GM18867 (cell line): ENCODE measurements at regions not wholly inside any gene's neighbourhood (a gene's known extent, or its start where the extent isn't known, plus 50 kb on each side); places are given as distances from the start of the nearest gene placed in this dataset.
A peak's percentile ranks its signal among the peaks of the same experiment; 100 is the strongest.
"Not testable (repeated sequence)": the region's sequence is repeated elsewhere in the genome, so short reads cannot be mapped to it uniquely, and the experiment has no call there.

Experiments
- ATAC-seq: cut with Tn5 transposase; IDR thresholded peaks from one replicate; pipeline ENCODE4 v1.9.1; 2021; ENCODE audit warnings: mild to moderate bottlenecking, moderate library complexity; ENCODE audit not compliant: unreplicated experiment

DNA sequence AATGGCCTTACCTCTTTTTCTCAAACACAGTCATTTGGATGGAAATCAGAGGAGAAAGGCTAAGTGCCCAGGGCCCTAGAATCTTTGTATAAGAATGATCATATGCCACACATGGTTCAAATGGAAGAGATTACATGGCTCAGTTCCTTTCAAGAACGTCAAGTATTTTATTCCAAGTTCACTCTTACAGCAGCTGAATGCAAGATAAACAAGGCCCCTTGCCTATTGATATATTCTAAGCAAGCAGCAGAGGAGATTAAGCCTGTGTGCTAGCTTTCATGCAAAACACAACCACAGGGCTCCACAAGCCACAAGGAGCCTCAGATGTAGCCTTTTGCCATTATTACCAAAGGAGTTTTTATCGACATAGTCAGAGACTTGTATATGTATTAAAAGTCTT is 55.3 kb upstream of the SLCO6A1 start:
- ATAC-seq: no peak

DNA sequence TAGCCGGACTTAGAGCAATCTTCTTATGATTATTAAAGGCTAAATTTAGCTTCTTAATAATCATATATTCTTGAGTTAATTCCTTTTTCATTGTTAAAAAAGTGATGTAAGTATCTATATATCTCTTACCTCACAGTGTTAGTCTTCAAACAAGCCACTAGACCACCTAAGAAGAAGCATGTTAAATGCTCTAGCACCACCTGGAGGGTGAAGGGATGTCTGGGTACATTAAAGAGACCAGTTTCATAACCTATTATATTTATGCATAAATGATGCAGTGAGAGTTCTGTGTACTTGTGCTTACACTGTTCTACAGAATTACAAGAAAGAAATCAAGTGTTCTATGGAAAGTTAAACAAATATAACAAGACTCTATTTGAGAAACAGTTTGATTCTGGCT is 55.9 kb upstream of the SLCO6A1 start:
- ATAC-seq: no peak

- peak; percentile 77 for ATAC-seq
These were observed 63.3 kb upstream of the SLCO6A1 start for GRCh38 chr5:102561894-102562760.

GRCh38 chr5:102570747-102571146 is 71.9 kb upstream of the SLCO6A1 start:
- no peak for ATAC-seq

GRCh38 chr5:102578362-102578761 is 79.6 kb upstream of the SLCO6A1 start:
- ATAC-seq: no peak

DNA sequence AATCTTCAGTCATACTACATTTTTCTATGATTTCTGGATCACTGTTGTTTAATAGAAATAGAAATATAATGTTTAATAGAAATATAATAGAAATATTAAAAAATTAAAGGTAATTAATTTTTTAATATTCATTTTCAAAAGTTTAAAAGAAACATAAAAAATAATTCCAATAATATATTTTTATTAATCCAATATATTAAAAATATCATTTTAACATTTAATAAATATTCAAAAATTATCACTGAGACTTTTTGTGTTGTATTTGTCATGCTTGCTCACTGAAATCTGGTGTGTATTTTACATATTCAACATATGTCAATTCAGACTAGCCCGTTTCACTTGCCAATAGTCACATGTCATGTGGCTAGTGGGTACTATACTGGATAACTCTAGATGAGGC is 80.6 kb upstream of the SLCO6A1 start:
- ATAC-seq: no peak

- no peak for ATAC-seq
These were observed 82.2 kb upstream of the SLCO6A1 start for GRCh38 chr5:102581011-102581410.

DNA sequence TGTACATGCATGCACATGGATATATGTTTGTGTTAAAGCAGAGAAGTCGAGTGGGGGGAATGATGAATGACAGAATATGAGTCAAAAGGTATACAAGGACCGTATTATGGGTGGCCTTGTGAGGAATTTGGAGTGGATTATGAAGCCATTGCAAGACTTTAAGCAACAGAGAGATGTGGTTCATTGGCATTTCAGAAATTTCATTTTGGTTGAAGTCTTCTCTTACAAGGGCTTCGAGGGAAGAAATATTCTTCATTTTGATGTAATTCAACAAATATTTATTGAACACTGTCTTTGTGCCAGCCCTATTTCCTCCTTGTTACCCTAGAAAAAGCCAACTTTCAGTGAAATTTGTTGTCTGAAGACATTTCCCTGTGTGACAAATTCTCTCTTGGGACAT is 83.9 kb upstream of the SLCO6A1 start:
- ATAC-seq: no peak

DNA sequence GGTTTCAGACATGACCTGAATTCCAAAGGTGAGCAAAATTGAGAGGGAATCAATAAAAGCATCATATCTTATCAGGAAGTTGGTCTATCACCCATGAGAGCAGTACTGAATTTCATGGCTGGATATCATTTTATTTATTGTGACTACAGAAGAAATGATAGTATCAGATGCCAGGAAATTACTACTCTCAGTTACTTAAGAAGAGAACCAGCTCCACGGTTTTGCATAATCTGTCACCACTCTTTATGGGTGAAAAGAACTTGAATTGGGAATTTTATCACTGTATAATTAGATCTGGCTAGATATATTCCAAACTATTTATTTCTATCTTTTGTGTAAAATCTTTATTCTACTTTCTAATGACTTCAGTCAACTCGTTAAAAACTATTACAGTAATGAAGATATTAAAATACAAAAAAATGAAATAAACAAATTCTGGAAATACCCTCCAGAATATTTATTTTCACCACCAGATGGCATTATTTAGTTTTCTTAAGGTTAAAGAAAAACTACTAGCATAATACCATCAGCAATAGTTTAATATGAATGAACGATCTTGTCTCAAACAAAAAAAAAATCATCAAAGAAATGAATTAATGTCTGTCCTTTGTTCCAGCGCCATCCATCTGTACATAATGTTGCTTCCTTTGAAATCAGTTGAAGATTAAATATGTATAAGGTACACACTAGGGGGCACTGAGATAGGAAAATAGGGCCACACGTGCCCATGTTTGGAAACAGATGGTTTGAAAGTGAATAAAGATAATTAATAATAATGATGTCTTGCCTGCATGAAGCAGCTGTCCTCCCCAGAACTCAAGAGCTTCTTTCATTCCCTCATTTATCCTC is 84.7 kb upstream of the SLCO6A1 start:
- ATAC-seq: peak; percentile 43

GRCh38 chr5:102589661-102590060 is 90.9 kb upstream of the SLCO6A1 start:
- no peak for ATAC-seq

DNA sequence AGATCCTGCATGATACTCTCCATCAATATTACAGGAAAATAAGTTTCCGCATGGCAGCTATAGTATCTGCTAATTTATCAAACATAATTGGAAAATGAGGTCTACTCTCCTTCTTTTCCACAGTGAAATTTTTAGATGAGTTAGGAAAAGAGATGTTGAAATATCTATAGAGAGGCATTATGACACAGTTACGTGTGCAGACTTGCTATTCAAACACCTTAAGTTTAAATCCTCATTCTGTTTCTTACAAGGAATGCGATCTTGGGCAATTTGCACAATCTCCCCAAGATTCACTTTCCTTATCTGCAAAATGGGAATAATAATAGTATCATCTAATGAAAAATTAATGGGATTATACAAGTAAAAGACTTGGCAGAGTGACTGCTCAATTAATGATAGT is 91.7 kb upstream of the SLCO6A1 start:
- no peak for ATAC-seq

- peak; percentile 91 for ATAC-seq
These were observed 92.8 kb upstream of the SLCO6A1 start for GRCh38 chr5:102591650-102592049.

GRCh38 chr5:102592586-102592985 is 93.8 kb upstream of the SLCO6A1 start:
- ATAC-seq: not testable (repeated sequence)

- ATAC-seq: no peak
These were observed 95.4 kb upstream of the SLCO6A1 start for GRCh38 chr5:102594192-102594591.

- no peak for ATAC-seq
These were observed 96.5 kb upstream of the SLCO6A1 start for GRCh38 chr5:102595332-102595731.

GRCh38 chr5:102596113-102596512 is 97.3 kb upstream of the SLCO6A1 start:
- ATAC-seq: peak; percentile 57

DNA sequence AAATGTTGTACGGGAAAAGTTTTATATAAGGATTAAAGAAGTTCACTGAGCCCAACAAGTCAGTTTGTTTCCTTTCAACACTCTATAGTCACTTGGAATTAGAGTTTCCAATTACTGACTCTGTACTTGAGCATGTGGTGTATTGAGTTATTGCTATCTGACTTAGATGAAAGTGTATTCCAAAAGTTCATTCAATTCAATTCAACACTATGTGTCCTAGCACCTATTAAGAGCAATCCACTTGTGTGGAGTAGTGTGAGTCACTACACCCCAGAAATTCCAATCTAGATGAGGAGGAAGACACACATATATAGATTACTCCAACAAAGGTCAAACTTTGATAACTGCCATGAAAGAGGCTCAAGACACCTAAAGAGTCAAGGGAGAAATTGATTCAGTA is 98.2 kb upstream of the SLCO6A1 start:
- ATAC-seq: no peak

GRCh38 chr5:102599289-102599688 is 100.5 kb upstream of the SLCO6A1 start:
- no peak for ATAC-seq

GRCh38 chr5:102600964-102601363 is 102.2 kb upstream of the SLCO6A1 start:
- no peak for ATAC-seq

DNA sequence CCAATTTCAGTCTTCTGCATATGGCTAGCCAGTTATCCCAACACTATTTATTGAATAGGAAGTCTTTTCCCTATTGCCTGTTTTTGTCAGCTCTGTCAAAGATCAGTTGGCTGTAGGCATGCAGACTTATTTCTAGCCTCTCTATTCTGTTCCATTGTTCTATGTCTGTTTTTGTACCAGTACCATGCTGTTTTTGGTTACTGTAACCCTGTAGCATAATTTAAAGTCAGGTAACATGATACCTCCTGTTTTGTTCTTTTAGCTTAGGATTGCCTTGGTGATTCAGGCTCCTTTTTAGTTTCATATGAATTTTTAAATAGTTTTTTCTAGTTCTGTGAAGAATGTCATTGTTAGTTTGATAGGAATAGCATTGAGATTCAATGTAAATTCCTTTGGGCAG is 104.9 kb upstream of the SLCO6A1 start:
- no peak for ATAC-seq

DNA sequence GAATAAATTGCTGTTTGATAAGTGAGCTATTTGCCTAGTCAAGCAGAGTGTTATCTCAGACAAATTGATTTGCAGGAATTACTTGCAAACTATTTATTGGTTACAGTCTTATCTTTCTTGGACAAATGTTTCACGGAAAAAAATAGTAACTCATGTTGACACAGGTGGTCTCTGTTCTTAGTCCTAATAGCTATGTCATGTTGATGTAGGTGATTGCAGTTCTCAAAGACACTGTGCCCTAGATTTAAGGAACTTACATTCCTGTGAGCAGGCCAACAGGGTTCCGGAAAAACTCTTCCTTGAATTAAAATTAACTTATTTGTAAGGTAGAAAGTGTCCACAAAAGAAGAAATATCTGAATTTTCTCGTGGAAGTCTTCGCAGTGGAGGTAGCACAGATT is 109.6 kb upstream of the SLCO6A1 start:
- ATAC-seq: no peak

DNA sequence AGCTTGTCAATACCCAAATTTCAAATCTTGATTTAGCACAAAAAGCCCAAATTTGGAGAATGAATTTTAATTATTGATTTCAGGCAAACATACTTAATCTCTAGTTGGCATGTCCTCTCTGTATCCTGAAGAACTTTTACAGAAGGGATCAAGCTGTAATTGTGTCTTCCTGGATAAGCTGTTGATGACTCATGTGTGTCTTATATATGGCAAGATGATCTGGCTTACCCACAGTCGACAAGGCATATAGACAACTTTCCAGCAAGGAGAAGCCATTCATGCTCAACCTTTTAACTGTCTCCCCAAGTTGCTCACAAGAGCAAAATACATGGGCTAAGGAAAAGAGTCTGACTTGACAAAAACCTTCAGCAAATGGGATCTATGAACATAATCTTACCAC is 112.5 kb upstream of the SLCO6A1 start:
- no peak for ATAC-seq
